GM12874 (cell line): ENCODE measurements at regions not wholly inside any gene's neighbourhood (a gene's known extent, or its start where the extent isn't known, plus 50 kb on each side); places are given as distances from the start of the nearest gene placed in this dataset.

ENCODE experiments used
- TF ChIP-seq, protein P1 (sequence below): IDR thresholded peaks from 2 replicates; pipeline ENCODE4 v1.5.1; 2011; ENCODE audit warnings: low read depth, mild to moderate bottlenecking, control low read depth, low read length, moderate library complexity; ENCODE audit not compliant: insufficient read depth

DNA sequence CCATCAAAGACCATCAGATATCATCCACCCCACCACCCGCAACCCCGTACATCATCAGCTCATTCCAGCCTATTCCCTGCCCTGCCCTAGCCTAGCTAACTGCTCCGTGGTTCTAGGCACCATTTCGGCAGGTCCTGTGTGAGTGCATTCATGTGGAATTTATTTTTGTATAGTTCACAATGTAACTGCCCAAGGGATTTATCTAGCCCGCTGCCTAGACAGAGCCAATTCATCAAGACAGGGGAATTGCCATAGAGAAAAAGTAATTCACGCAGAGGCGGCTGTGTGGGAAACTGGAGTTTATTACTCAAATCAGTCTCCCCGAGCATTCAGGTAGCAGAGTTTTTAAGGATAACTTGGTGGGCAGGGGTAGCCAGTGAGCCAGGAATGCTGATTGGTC, 109.2 kb upstream of the UBL3 start:
- TF ChIP-seq, protein P1, sequence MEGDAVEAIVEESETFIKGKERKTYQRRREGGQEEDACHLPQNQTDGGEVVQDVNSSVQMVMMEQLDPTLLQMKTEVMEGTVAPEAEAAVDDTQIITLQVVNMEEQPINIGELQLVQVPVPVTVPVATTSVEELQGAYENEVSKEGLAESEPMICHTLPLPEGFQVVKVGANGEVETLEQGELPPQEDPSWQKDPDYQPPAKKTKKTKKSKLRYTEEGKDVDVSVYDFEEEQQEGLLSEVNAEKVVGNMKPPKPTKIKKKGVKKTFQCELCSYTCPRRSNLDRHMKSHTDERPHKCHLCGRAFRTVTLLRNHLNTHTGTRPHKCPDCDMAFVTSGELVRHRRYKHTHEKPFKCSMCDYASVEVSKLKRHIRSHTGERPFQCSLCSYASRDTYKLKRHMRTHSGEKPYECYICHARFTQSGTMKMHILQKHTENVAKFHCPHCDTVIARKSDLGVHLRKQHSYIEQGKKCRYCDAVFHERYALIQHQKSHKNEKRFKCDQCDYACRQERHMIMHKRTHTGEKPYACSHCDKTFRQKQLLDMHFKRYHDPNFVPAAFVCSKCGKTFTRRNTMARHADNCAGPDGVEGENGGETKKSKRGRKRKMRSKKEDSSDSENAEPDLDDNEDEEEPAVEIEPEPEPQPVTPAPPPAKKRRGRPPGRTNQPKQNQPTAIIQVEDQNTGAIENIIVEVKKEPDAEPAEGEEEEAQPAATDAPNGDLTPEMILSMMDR, result no peak

DNA sequence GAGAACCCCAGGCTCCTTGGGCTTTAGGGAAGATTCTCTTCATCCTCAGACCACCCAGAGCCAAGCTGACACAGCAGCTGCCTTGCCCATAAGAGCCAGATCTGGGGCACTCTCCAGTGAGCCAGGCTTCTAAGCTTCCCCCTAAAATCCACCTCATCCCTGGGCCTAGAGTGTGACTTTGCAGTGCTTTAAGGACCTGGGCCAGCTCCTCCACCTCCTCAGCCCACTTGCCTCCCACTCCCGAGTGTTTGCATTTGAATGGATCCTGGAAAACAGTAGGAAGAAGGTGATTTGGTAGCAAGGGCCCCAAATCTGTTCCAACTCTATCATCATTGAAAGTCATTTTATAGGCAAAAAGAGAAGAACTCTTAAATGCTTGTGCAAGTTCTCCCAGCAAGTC, 108.7 kb upstream of the UBL3 start:
- TF ChIP-seq, protein P1, result no peak

GRCh38 chr13:29958476-29958875, 108.1 kb upstream of the UBL3 start:
- TF ChIP-seq, protein P1, result no peak

- TF ChIP-seq, protein P1, result no peak
These were observed 106.9 kb upstream of the UBL3 start for GRCh38 chr13:29957320-29957719.

DNA sequence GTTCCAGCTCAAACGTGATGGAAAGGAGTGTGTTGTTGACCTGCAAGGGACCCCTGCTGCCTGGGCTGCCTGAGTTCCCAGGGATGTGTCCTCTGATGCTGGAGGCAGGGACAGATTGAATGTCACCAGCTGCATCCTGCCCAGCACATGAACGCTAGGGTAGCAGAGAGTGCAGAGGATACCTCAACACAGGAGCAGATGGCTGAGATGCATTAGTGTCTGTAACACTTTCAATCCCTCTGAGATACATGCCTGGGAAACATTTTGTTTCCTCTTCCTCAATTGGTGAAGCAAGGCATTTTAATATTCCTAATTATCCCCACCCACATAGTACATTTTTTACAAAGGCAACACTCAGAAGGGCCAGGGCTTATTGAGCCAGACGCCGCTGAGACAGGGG, 106.4 kb upstream of the UBL3 start:
- TF ChIP-seq, protein P1, result no peak

DNA sequence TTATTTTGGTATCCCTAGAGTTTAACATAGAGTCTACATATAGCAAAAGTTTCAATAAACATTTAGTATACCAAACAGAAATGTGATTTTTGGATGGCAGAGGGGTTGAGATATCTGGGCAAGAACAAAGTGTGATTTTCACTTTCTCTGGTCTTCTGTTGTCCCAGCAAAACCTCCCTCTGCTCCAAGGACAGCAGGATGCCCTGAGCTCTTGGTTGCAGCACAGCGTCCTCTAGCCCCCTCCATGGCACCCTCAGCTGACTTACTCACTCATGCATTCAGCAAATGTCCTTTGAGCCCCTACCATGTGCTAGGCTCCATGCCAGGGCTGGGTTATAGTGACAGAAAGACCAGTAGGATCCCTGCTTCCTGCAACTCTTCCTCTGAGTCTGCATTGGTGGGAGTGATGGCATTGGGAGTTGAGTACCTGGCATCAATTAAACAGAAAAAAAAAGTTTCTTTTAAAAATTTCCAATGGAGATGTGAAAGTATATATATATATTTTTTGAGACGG, 104.8 kb upstream of the UBL3 start:
- TF ChIP-seq, protein P1, result no peak

DNA sequence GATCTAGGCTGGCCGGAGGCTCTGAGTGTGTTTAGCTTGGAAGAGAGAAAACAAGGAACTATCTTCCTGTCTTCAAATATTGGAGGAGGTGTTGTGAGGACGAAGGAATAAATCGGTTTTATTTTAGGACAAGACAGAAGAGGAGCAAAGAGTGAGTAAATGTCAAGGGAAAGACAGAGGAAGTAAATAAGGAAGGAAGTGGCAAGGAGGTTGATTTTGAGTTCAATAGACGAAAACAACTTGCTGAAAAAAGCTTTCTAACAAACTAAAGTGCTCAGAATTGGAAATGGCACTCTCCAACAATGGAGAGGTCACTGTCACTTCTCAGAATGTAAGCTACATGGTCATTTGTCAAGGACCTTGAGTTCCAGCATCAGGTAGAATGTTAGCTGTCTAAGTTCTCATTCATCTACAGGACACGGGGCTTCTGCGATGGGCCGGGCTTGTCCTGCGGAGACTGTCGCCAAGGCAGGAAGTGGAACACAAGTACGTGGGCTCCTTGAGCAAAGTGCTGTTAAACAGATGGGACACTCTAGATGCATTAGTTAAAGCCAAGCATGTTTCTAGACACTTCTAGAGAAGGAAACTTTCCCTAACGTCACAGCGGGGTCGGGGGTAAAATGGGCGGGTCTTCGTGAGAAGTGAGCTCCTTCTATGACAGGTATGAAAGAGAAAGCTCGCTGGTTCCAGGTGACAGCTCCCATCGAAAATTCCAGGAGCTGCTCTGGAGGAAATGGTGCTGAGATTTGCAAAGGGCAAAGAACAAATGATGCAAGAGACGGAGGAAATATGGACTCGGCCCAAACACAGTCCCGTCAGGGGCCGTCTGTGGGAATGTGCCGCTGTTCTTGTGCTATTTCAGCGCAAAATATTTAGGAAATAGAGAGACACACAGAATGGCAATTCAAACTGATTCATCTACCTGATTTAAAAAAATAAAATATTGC, 103.9 kb upstream of the UBL3 start:
- TF ChIP-seq, protein P1, result no peak
